ENCODE measurements at regions not wholly inside any gene's neighbourhood (a gene's known extent, or its start where the extent isn't known, plus 50 kb on each side); places are given as distances from the start of the nearest gene placed in this dataset.

DNA sequence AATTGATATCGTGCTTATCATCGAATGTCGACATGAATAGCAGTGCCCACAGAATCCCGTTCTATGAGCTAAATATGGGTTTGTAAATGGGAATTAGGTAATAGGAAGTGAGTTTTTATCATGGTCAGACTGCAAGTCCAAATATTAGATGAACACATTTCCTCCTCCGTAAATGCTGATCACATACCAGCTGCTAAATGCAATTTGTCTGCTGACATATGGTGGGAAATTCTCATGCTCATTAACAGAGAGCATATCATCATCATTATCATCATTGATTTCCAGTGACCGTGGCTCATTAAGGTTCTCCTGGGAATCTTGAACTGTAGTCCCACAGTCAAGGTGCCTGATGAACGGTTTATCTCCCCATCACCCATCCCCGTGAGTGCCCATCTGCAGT is 998.8 kb upstream of the TMEM132C start:
- Histone ChIP-seq H3K9ac (ENCODE audit: low read length) (no peak overlapping the region), H3K27ac (ENCODE audit: low read depth, low read length) (no peak overlapping the region), H3K36me3 (ENCODE audit: low read length) (no peaks in the 10 kb centered on the region), H3K9me3 (ENCODE audit: insufficient read depth, low read length) (no peaks in the 10 kb centered on the region), H3K4me3 (ENCODE audit: insufficient read depth, low read length, poor library complexity, severe bottlenecking) (no peak overlapping the region), H3K27me3 (ENCODE audit: low read length) (no peaks in the 10 kb centered on the region), H3K79me2 (ENCODE audit: insufficient read depth, low read length) (no peaks in the 10 kb centered on the region), H2AFZ (ENCODE audit: low read depth, low read length, severe bottlenecking) (no peak overlapping the region), H3K9me2 (replicated peaks; ENCODE audit: insufficient read depth, low read length) (no peaks in the 10 kb centered on the region), H3F3A (ENCODE audit: insufficient read depth) (no peaks in the 10 kb centered on the region), H3K4me2 (ENCODE audit: low read depth, low read length, poor library complexity, severe bottlenecking) (no peak overlapping the region), H4K20me1 (ENCODE audit: low read depth, low read length) (no peaks in the 10 kb centered on the region)
- TF ChIP-seq EZH2phosphoT487 (conservative IDR thresholded peaks at IDR 0.05; ENCODE audit: low read length) = no peak
- TF ChIP-seq, protein P1, sequence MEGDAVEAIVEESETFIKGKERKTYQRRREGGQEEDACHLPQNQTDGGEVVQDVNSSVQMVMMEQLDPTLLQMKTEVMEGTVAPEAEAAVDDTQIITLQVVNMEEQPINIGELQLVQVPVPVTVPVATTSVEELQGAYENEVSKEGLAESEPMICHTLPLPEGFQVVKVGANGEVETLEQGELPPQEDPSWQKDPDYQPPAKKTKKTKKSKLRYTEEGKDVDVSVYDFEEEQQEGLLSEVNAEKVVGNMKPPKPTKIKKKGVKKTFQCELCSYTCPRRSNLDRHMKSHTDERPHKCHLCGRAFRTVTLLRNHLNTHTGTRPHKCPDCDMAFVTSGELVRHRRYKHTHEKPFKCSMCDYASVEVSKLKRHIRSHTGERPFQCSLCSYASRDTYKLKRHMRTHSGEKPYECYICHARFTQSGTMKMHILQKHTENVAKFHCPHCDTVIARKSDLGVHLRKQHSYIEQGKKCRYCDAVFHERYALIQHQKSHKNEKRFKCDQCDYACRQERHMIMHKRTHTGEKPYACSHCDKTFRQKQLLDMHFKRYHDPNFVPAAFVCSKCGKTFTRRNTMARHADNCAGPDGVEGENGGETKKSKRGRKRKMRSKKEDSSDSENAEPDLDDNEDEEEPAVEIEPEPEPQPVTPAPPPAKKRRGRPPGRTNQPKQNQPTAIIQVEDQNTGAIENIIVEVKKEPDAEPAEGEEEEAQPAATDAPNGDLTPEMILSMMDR (IDR thresholded peaks at IDR 0.05; ENCODE audit: insufficient read depth, low read length, poor library complexity, severe bottlenecking) = no peak

GRCh38 chr12:127268706-127269425 is 998.1 kb upstream of the TMEM132C start:
- no peak for TF ChIP-seq EZH2phosphoT487 (conservative IDR thresholded peaks at IDR 0.05; ENCODE audit: low read length)
- no peaks in the 10 kb centered on the region for H4K20me1 ChIP-seq (ENCODE audit: low read depth, low read length)

GRCh38 chr12:127270193-127270592 is 996.8 kb upstream of the TMEM132C start:
- no peak overlapping the region for H3K9ac ChIP-seq (ENCODE audit: low read length)
- H3K27ac ChIP-seq (ENCODE audit: low read depth, low read length) = no peak overlapping the region
- no peak overlapping the region for H3K4me3 ChIP-seq (ENCODE audit: insufficient read depth, low read length, poor library complexity, severe bottlenecking)
- H3F3A ChIP-seq (ENCODE audit: insufficient read depth) = no peaks in the 10 kb centered on the region
- H3K36me3 ChIP-seq (ENCODE audit: low read length) = no peaks in the 10 kb centered on the region
- H2AFZ ChIP-seq (ENCODE audit: low read depth, low read length, severe bottlenecking) = no peak overlapping the region
- H3K9me3 ChIP-seq (ENCODE audit: insufficient read depth, low read length) = no peaks in the 10 kb centered on the region
- H3K27me3 ChIP-seq (ENCODE audit: low read length) = no peaks in the 10 kb centered on the region
- no peaks in the 10 kb centered on the region for H4K20me1 ChIP-seq (ENCODE audit: low read depth, low read length)
- TF ChIP-seq EZH2phosphoT487 (conservative IDR thresholded peaks at IDR 0.05; ENCODE audit: low read length) = no peak
- TF ChIP-seq, protein P1 (IDR thresholded peaks at IDR 0.05; ENCODE audit: insufficient read depth, low read length, poor library complexity, severe bottlenecking) = no peak
- no peaks in the 10 kb centered on the region for H3K79me2 ChIP-seq (ENCODE audit: insufficient read depth, low read length)
- no peak overlapping the region for H3K4me2 ChIP-seq (ENCODE audit: low read depth, low read length, poor library complexity, severe bottlenecking)
- no peaks in the 10 kb centered on the region for H3K9me2 ChIP-seq (replicated peaks; ENCODE audit: insufficient read depth, low read length)

More at GRCh38 chr12:127268706-127269425, 998.1 kb upstream of the TMEM132C start:
- no peaks in the 10 kb centered on the region for H3K9me3 ChIP-seq (ENCODE audit: insufficient read depth, low read length)
- no peaks in the 10 kb centered on the region for H3K27me3 ChIP-seq (ENCODE audit: low read length)
- no peaks in the 10 kb centered on the region for H3K36me3 ChIP-seq (ENCODE audit: low read length)
- H3K4me2 ChIP-seq (ENCODE audit: low read depth, low read length, poor library complexity, severe bottlenecking) = no peak overlapping the region
- H2AFZ ChIP-seq (ENCODE audit: low read depth, low read length, severe bottlenecking) = no peak overlapping the region
- no peak overlapping the region for H3K4me3 ChIP-seq (ENCODE audit: insufficient read depth, low read length, poor library complexity, severe bottlenecking)
- no peaks in the 10 kb centered on the region for H3K79me2 ChIP-seq (ENCODE audit: insufficient read depth, low read length)
- no peaks in the 10 kb centered on the region for H3K9me2 ChIP-seq (replicated peaks; ENCODE audit: insufficient read depth, low read length)
- H3F3A ChIP-seq (ENCODE audit: insufficient read depth) = no peaks in the 10 kb centered on the region
- H3K27ac ChIP-seq (ENCODE audit: low read depth, low read length) = no peak overlapping the region
- H3K9ac ChIP-seq (ENCODE audit: low read length) = no peak overlapping the region

DNA sequence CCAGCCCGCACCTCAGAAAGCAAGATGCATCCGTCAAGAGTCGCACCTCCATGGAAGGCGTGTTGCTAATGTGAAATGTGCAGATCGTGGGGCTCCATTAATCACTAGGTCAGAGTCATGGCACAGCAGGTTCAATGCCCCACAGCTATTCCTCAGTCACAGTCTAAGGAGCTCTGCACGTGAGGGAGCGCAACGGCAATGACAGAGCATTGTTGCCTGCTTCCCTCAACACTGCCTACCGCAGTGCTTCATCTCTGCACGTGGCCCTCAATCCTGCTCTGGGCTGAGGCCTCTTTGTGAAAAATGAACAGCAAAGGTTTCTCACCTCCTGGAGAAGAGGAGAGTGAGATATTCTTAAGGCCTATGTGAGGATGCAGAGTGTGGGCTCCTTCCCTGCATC is 995.2 kb upstream of the TMEM132C start:
- Histone ChIP-seq H3K9me2 (replicated peaks; ENCODE audit: insufficient read depth, low read length) (no peaks in the 10 kb centered on the region), H3K79me2 (ENCODE audit: insufficient read depth, low read length) (no peaks in the 10 kb centered on the region), H3K4me3 (ENCODE audit: insufficient read depth, low read length, poor library complexity, severe bottlenecking) (no peak overlapping the region), H3K9me3 (ENCODE audit: insufficient read depth, low read length) (no peaks in the 10 kb centered on the region), H3K4me2 (ENCODE audit: low read depth, low read length, poor library complexity, severe bottlenecking) (no peak overlapping the region), H3F3A (ENCODE audit: insufficient read depth) (no peaks in the 10 kb centered on the region), H2AFZ (ENCODE audit: low read depth, low read length, severe bottlenecking) (no peak overlapping the region), H3K27me3 (ENCODE audit: low read length) (no peaks in the 10 kb centered on the region), H3K9ac (ENCODE audit: low read length) (no peak overlapping the region), H3K36me3 (ENCODE audit: low read length) (no peaks in the 10 kb centered on the region), H4K20me1 (ENCODE audit: low read depth, low read length) (no peaks in the 10 kb centered on the region), H3K27ac (ENCODE audit: low read depth, low read length) (no peak overlapping the region)
- no peak for TF ChIP-seq EZH2phosphoT487 (conservative IDR thresholded peaks at IDR 0.05; ENCODE audit: low read length)
- TF ChIP-seq, protein P1 (IDR thresholded peaks at IDR 0.05; ENCODE audit: insufficient read depth, low read length, poor library complexity, severe bottlenecking) = no peak
